ENCODE measurements at regions not wholly inside any gene's neighbourhood (a gene's known extent, or its start where the extent isn't known, plus 50 kb on each side); places are given as distances from the start of the nearest gene placed in this dataset.

- TF ChIP-seq POLR2A (IDR thresholded peaks at IDR 0.05): no peak
- TF ChIP-seq CTCF (IDR thresholded peaks at IDR 0.05): no peak
These were observed 105.6 kb upstream of the HABP2 start for GRCh38 chr10:113447278-113447677.

Measured in body of pancreas (tissue), 4 donors.